Tibial artery (tissue), 4 donors: ENCODE measurements at regions not wholly inside any gene's neighbourhood (a gene's known extent, or its start where the extent isn't known, plus 50 kb on each side); places are given as distances from the start of the nearest gene placed in this dataset.

Experiments used
- DNase-seq, 2 donors: peaks; one replicate each; pipeline ENCODE4 v3.0.0-alpha.2; 2019
- H3K27ac ChIP-seq, 2 donors: fragments of 200-600 bp; sonication (generic) in 1 of 2; 1 replicate in 1 of 2; 2 replicates in 1 of 2; pipeline ENCODE4 v1.5.1; 2018 to 2019; ENCODE audit warnings: mild to moderate bottlenecking in 1 of 2
- H3K27me3 ChIP-seq, 2 donors: fragments of 200-600 bp; sonication (generic) in 1 of 2; one replicate each; pipeline versions ENCODE4 v1.5.1 to v1.6.0; 2016 to 2019
- H3K36me3 ChIP-seq, 3 donors: fragments of 200-600 bp; sonication (generic) in 2 of 3; one replicate each; pipeline ENCODE4 v1.5.1; 2016 to 2019; ENCODE audit warnings: mild to moderate bottlenecking in 2 of 3
- H3K4me1 ChIP-seq, 4 donors: fragments of 200-600 bp; sonication (generic) in 2 of 4; 1 replicate in 3 of 4; 2 replicates in 1 of 4; pipeline ENCODE4 v1.5.1; 2016 to 2019
- H3K4me3 ChIP-seq, 2 donors: fragments of 200-600 bp; sonication (generic) in 1 of 2; 1 replicate in 1 of 2; 2 replicates in 1 of 2; pipeline ENCODE4 v1.5.1; 2018 to 2019; ENCODE audit warnings: mild to moderate bottlenecking in 2 of 2
- H3K9me3 ChIP-seq, 3 donors: fragments of 200-600 bp; sonication (generic) in 1 of 3; one replicate each; pipeline ENCODE4 v1.5.1; 2016 to 2019
- CTCF ChIP-seq, 2 experiments: fragments of 200-600 bp in 1 of 2; fragments of 450-650 bp in 1 of 2; IDR thresholded peaks; one replicate each; pipeline ENCODE4 v1.5.1; 2017 to 2019; ENCODE audit warnings: antibody characterized with exemption in 2 of 2, mild to moderate bottlenecking in 1 of 2, moderate library complexity in 1 of 2
- intact Hi-C: fragments of 100-400 bp; cut with DNase I; formaldehyde crosslinking; loops from one replicate; pipeline ENCODE4 v1.15.0; 2023; ENCODE audit warnings: low total_unique reads

- Histone ChIP-seq H3K4me1 (no peaks in the 10 kb centered on the region), H3K27me3 (no peaks in the 10 kb centered on the region), H3K4me3 (no peak overlapping the region), H3K27ac (no peak overlapping the region), H3K9me3 (no peaks in the 10 kb centered on the region), H3K36me3 (no peaks in the 10 kb centered on the region)
- intact Hi-C loops: no loop called here
- no peak for TF ChIP-seq CTCF (IDR thresholded peaks at IDR 0.05)
- no peak for DNase-seq
Measured at GRCh38 chr3:144947895-144948294, 976.3 kb downstream of the DIPK2A start.

GRCh38 chr3:144948711-144949110, 977.1 kb downstream of the DIPK2A start:
- Histone ChIP-seq H3K27ac (no peak overlapping the region), H3K4me3 (no peak overlapping the region), H3K27me3 (no peaks in the 10 kb centered on the region), H3K4me1 (no peaks in the 10 kb centered on the region), H3K9me3 (no peaks in the 10 kb centered on the region), H3K36me3 (no peaks in the 10 kb centered on the region)
- DNase-seq: no peak
- no peak for TF ChIP-seq CTCF (IDR thresholded peaks at IDR 0.05)
- intact Hi-C loops: no loop called here

GRCh38 chr3:144953959-144954358, 982.3 kb downstream of the DIPK2A start:
- H3K9me3 ChIP-seq: no peaks in the 10 kb centered on the region
- H3K27me3 ChIP-seq: no peaks in the 10 kb centered on the region
- no peak overlapping the region for H3K27ac ChIP-seq
- H3K4me3 ChIP-seq: no peak overlapping the region
- intact Hi-C loops: no loop called here
- no peak for TF ChIP-seq CTCF (IDR thresholded peaks at IDR 0.05)
- H3K36me3 ChIP-seq: no peaks in the 10 kb centered on the region
- H3K4me1 ChIP-seq: no peaks in the 10 kb centered on the region
- no peak for DNase-seq

GRCh38 chr3:144957398-144958101, 985.9 kb downstream of the DIPK2A start:
- no peak for DNase-seq
- intact Hi-C loops: no loop called here
- Histone ChIP-seq H3K27ac (no peak overlapping the region), H3K36me3 (no peaks in the 10 kb centered on the region), H3K4me3 (no peak overlapping the region), H3K4me1 (no peaks in the 10 kb centered on the region), H3K9me3 (no peaks in the 10 kb centered on the region), H3K27me3 (no peaks in the 10 kb centered on the region)
- TF ChIP-seq CTCF (IDR thresholded peaks at IDR 0.05): no peak

- no peak for TF ChIP-seq CTCF (IDR thresholded peaks at IDR 0.05)
- no peak overlapping the region for H3K27ac ChIP-seq
- no peaks in the 10 kb centered on the region for H3K27me3 ChIP-seq
- no peaks in the 10 kb centered on the region for H3K9me3 ChIP-seq
- H3K4me1 ChIP-seq: no peaks in the 10 kb centered on the region
- no peaks in the 10 kb centered on the region for H3K36me3 ChIP-seq
- intact Hi-C loops: no loop called here
- H3K4me3 ChIP-seq: no peak overlapping the region
- DNase-seq: no peak
Measured at GRCh38 chr3:144963810-144964209, 992.2 kb downstream of the DIPK2A start.

- Histone ChIP-seq H3K9me3 (no peaks in the 10 kb centered on the region), H3K27ac (no peak overlapping the region), H3K27me3 (no peaks in the 10 kb centered on the region), H3K4me1 (no peaks in the 10 kb centered on the region), H3K36me3 (no peaks in the 10 kb centered on the region), H3K4me3 (no peak overlapping the region)
- no peak for DNase-seq
- no peak for TF ChIP-seq CTCF (IDR thresholded peaks at IDR 0.05)
- intact Hi-C loops: no loop called here
Measured at GRCh38 chr3:144966560-144966959, 994.9 kb downstream of the DIPK2A start.
